ENCODE measurements at regions not wholly inside any gene's neighbourhood (a gene's known extent, or its start where the extent isn't known, plus 50 kb on each side); places are given as distances from the start of the nearest gene placed in this dataset.

DNA sequence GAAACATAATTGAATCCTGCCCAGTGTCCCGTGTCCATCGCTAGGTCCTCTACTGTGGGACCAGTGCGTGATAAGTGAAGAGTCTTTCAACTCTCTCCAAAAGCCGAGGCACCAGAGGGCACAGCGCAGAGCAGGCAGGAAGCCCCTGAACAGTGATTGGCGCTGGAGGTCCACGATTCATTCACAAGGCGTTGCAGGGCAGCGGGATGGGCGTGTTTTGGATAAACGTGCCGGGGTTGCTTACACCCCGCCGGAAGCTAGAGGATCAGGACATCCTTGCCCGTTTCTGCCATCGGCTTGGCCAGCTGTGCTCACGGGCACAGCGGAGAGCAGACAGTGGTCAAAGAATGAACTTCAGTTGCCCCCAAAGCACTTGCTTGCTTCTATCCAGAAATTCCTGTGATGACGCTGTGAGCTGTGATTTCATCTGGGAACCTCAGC is 86.0 kb upstream of the PFKP start:
- DNase-seq (ENCODE audit: low spot score) = no peak

DNA sequence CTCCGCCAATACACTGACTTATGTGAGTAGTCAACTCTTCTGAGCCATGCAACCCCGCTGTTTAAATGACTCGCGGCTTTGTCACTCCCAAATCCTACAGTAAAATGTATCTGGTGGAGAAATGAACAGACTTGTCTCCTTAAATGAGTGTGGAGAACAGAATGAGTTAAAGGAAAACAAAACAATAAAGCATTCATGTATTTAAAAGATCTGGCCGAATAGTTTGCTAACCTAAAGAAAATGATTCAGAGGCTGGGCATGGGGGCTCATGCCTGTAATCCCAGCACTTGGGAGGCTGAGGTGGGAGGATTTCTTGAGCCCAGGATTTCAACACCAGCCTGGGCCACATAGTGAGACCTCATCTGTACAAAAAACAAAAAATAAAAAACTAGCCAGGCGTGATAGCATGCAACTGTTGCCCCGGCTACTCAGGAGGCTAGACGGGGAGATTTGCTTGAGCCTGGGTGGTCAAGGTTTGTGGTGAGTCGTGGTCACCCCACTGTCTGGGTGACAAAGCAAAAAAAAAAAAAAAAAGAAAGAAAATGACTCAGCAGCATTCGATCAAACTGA is 86.5 kb upstream of the PFKP start:
- no peak for DNase-seq (ENCODE audit: low spot score)

DNA sequence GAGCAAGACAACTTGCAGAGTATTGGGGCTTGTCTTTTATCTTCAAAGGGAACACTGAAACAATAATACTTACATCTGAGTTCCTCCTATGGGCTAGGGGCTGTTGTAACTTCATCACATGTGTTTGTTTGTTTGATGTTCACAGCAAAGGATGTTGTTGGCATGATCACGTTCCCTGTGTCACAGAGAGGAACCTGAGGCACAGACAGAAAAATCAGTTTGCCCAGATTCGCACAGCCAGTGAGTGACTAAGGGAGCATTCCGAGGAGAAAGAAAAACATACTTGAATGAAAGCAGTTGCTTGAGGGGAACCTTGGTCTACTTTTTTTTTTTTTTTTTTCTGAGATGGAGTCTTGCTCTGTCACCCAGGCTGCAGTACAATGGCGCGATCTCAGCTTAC is 87.2 kb upstream of the PFKP start:
- no peak for DNase-seq (ENCODE audit: low spot score)

DNA sequence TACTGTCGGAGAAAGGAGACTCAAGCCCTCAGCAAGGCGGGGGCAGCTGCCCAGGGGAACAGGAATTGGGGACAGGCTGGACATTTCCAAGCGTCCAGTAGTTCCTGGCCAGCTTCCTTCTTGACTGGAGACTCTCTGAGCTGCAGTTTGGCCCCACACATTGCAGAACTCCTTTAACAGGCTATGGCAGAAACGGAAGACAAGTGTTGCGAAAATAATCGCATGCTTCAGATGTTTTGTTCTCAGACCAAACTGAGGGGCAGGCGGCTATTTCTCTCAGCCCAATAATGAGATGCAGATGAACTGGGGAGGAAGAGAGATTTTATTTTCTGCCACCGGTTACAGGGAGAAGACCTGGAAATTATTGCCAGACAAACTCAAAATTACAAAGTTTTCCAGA is 88.0 kb upstream of the PFKP start:
- DNase-seq (ENCODE audit: low spot score) = peak; percentile 58

DNA sequence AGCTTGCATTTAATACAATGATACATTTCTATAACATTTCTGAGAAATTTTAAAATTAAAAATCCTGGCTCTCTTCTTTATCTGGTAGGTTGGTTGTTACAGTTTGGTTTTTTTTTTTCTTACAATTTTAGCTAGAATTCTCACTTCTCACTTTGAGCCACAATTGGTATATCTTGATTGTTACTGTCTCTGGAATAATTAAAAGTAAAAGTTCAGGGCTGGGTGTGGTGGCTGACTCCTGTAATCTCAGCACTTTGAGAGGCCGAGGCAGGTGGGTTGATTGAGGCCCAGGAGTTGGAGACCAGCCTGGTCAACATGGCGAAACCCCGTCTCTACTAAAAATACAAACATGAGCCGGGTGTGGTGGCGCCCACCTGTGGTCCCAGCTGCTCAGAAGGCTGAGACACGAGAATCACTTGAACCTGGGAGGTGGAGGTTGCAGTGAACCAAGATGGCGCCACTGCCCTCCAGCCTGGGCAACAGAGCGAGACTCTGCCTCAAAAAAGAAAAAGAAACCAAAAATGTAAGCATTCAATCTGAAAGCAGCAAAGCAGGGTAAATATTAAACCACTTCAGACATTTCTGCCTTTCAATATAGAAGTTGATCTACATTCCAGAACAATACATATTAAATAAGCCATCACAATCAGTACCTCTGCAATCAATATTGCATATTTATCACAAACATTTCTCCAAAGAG is 88.6 kb upstream of the PFKP start:
- no peak for DNase-seq (ENCODE audit: low spot score)

DNA sequence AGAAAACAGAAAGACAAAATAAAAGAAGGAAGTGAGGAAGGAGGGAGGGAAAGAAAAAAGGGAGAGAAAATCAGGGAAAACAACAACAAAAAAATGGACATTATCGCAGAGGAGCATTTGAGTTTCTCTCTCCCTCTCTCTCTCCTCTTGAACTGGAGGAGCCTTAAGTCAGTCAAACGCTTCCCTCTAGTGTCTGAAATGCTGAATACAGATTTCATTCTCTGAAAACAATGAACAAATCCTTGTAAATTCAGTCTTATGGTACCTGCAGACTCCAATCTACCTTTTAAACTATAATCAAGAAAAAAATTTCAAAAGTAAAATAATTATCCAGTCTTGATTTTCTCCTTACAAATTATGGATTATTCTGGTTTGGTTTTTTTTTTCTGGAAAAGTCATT is 89.2 kb upstream of the PFKP start:
- DNase-seq (ENCODE audit: low spot score) = peak; percentile 45

DNA sequence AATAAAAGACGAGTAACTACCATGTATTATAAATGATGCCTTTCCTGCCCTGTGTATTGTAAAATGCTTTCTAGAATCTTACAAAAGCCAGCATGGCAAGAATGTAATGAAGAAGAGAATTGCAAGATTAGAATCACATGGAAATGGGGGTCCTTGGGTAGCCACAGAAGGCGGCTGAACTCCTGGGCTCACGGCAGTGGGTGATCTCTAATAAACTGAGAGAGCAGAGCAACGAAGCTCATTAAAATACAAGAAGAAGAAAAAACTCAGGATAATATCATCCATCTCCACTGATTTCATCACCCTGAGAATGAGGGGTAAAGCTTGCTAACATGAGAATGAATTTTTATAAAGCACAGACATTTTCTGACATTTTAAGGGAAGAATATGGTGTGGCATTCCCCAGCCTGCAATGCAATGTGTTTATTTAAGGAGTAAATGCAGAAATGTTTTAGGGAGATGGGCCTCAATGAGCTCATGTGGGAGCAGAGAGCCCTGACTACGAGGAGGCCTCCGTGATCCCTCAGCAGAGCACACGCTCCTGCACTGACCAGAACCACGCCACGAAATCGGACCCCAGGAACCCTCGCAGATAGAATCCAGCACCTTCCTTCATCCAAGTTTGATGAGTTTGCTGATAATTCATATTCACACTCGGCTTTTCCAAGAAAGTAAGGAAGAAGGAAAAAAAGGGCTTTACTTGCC is 92.7 kb upstream of the PFKP start:
- DNase-seq (ENCODE audit: low spot score) = no peak

DNA sequence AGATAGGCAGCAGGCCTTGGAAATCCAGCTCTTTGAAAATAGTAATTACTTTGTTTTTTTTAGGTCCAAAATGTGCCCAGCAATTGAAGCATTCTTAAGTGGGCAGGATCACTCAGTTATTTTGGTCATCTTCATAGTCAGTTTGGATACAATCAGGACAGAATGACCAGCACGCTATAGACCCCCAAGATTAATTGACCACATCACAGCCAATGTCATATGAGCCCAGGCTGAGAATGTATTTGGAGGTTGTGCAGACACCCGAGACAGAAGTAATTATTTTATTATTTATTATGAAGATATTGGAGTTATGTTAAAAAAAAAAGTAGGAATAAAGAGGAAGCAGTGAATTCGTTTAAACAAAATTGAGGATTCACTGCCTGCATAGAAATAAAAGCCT is 93.3 kb upstream of the PFKP start:
- no peak for DNase-seq (ENCODE audit: low spot score)

DNA sequence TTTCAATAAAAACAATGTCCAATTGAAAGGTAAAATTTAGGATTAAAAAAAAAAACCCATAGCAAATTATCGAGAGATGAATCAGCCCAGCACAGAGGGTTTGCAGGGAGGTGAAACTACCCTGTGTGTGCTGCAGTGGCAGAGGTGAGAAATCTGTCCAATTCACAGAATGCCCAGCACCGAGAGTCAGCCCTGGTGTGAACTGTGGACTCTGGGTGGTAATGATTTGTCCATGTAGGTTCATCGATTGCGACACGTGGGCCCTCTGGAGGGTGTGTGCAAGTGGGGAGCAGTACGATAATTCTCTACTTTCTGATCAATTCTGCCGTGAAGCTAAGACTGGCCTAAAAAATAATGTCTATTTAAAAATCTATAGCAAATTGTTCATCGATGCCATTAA is 94.5 kb upstream of the PFKP start:
- no peak for DNase-seq (ENCODE audit: low spot score)

DNA sequence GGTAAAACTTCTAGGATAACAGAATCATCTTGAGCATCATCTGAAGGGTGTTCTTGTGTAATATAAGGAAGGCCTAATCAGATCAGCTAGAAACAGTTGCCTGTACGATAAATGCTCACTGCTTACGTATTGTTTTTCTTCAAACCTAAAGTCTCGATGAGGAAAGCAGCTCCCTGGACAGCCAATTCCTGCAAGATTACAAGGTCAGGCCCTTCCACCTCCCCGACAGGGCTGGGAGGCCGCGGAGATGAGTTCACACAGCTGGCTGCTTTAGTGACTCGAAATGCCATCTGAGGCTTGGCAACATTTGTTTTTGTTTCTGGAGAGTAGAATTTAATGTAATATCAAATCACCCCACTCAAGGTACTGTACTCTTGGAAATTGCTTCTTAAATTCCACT is 95.1 kb upstream of the PFKP start:
- DNase-seq (ENCODE audit: low spot score) = no peak

DNA sequence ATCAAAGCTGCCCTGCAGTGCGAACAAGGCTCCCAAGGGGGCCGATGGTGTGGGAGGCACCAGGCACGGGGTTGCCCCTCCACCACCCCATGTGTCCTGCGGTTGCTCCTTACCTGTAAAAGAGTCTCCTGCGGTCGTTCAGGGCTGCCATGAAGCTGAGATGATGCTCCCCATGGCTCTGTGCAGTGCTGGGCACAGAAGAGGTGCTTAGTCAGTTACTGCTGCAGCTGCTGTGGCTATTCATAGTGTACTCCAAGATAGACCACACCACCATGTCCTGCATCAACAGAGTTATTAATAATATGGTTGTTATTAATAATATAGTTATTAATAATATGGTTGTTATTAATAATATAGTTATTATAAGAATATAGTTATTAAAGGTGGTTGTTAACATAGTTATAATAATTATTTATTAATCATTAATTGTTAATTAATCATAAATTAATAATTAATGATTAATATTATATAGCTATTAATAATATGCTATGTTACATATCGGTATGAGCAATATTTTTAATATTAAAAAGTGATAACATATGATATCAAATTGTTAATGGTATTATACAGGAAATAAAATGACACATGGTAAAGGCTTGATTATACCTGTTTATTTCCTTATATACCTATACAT is 97.0 kb upstream of the PFKP start:
- no peak for DNase-seq (ENCODE audit: low spot score)

DNA sequence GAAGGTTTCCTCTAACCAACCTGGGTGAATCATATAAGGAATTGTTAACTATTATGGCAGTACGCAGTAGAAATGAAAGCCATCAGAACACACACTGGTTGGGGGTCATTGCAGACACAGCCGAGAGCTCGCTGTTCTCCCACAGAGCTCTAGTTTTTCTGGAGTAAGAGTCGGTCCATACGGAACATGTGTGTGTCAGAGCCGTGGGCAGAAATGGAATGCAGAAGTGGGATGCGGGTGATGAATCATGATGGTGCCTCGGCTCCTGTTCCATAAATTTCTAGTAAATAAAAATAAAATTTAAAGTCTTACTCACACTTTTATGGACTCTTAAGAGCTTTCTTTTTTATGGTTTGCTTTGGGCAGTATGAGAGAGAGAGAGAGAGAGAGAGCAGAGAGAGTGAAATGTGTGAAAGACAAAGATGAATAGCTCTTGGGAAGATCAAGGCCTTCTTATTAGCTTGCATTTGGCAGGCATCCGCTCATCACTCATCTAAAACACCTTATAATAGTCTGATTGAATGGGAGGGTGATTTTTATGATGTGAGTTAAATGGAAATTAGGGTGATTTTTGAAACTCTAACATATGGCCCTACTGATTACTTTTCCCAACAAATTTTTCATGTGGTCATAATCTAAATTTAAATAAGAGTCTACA is 98.8 kb upstream of the PFKP start:
- no peak for DNase-seq (ENCODE audit: low spot score)

DNA sequence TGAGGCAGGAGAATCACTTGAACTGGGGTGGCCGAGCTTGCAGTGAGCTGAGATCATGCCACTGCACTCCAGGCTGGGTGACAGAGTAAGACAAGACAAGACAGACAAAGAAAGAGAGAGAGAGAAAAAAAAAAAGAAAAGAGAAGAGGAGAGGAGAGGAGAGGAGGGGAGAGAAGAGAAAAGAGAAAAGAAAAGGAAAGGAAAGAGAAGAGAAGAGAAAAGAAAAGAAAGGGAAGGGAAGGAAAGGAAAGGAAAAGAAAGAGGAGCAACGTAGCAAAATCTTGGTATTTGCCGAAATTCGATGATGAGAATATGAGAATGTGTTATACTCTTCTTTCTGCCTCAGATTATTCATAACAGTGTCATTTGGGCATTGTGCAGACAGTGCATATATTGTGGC is 101.2 kb upstream of the PFKP start:
- DNase-seq (ENCODE audit: low spot score) = no peak

DNA sequence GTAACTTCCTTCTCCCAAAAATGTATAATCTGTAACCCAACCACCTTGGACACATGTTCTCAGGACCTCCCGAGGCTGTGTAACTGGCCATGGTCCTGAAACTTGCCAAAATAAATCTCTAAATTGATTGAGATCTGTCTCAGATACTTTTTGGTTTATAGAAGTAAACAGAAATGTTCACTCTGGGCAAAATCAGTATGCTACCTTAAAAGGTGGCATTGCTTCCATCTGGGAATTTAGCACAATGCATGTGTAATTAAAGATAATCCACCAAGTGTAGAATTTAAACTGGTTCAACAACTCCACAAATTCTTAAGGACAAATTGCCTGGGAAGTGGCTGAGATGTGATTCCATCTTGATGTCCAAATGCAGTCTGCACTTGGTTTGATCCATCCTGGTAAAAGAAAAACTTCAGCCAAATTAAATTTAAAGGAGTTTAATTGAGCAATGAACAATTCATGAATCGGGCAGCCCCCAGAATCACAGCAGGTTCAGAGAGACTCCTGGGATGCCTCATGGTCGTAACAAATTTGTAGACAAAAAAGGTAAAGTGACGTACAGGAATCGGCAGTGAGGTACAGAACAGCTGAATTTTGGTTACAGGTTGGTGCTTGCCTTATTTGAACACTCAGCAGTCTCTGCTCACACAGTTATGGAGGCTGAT is 102.6 kb upstream of the PFKP start:
- DNase-seq (ENCODE audit: low spot score) = no peak

DNA sequence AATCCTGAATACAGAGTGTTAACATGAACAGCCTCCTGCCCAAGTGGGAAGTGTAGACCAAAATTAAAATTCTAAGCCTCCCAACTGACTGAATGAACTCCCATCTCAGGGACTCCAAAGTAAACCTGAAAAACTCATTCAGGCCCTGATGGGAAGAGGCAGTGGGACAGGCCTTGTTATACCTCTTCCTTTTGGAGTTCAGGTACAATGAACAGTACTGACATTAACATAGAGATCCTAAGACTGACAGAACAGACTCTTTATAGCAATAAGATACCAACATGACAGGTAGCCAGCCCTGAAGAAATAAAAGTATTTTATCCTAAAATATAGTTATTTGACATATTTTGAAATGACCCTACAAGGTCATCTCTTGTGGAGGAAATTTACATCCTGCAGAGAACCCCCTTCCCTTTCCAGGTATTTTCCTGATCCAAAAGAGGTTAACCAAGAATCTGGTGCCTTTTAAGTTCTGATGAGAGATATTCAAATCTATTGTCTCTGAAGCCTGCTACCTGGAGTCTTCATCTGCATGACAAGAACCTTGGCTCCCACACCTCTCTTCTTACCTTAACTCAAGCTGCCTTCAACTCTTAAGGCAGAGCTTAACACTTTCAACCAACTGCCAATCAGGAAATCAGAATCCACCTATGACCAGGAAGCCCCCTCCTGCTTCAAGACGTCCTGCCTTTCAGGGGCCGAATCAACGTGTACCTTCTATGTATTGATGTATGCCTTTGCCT is 103.3 kb upstream of the PFKP start:
- DNase-seq (ENCODE audit: low spot score) = no peak

DNA sequence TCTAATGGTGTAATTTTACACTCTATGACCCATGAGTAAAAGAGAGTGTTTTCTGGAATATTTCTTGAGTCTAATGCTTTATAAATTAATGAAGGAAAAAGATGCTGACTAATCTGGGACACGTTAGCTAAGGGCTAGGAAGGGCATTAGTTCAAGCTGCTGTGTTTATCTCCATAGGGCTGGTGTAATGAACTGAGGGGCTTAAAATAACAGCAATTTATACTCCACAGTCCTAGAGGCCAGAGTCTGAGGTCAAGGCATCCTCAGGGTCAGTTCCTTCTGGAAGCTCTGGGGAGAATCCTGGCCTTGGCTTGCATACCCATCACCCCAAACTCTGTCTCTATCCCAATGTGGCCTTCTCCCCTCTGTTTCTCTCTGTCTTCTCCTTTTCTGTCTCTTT is 105.2 kb upstream of the PFKP start:
- no peak for DNase-seq (ENCODE audit: low spot score)

DNA sequence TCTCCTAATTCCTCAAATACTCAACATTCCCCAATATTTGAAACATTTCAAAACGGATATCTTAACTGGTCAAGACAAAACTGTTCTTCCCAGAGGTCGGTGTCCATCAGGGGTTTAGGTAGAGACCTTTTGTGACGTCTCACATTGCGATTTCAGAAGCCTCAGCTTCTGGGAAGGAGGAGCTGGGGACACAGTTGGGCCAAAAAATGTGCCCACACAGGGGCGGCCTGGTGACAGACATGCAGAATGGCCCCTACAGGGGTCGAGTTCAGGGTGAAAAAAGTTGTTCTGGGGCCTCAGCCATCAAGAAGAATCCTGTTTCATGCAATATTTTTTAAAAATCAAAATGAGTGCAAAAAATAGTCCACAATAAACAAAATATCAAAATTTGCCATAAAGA is 108.7 kb upstream of the PFKP start:
- DNase-seq (ENCODE audit: low spot score) = no peak

DNA sequence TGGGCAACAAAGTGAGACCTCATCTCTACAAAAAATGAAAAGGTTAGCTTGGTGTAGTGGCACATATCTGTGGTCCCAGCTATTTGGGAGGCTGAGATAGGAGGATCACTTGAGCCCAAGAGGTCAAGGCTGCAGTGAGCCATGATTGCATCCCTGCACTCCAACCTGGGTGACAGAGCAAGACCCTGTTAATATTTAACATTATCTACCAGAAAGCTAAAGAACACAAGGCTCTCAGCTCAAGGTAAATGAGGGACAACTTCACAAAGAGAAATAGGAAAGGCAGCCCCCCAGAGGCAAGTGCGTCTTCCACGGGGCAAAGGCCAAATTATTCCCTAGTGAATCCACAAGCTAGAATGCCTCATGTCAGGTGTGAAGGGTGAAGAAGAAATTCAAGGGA is 109.6 kb upstream of the PFKP start:
- no peak for DNase-seq (ENCODE audit: low spot score)

DNA sequence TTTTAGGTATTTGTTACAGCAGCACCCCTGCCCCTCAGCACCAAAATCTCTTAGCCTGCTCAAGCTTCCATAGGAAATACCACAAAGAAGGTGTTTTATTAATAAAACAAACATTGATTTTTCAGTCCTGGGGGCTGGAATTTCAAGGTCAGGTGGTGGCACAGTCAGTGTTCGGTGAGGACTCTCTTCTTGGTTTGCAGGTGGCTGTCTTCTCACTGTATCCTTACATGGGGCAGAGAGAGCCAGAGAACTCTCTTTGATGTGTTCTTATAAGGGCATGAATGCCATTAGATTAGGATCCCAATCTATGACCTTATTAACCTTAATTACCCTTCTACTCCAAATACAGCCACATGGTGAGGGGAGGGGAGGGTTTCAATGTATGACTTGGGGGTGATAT is 112.3 kb upstream of the PFKP start:
- DNase-seq (ENCODE audit: low spot score) = no peak

DNA sequence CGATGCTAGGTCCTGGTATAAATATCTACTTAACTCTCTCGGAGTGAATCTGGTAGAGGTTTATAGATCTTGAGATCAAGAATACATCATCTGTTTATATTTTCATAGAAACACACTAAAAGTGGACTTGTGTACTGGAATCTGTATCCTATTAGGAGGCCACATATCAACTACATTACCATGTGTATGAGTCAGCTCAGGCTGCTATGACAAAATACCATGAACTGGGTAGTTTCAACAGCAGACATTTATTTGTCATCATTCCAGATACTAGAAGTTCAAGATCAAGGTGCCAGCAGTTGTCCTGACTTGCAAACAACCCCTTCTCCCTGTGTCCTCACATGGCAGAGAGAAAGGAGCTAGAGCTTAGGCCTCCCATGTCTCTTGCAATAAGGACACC is 113.9 kb upstream of the PFKP start:
- DNase-seq (ENCODE audit: low spot score) = no peak

DNA sequence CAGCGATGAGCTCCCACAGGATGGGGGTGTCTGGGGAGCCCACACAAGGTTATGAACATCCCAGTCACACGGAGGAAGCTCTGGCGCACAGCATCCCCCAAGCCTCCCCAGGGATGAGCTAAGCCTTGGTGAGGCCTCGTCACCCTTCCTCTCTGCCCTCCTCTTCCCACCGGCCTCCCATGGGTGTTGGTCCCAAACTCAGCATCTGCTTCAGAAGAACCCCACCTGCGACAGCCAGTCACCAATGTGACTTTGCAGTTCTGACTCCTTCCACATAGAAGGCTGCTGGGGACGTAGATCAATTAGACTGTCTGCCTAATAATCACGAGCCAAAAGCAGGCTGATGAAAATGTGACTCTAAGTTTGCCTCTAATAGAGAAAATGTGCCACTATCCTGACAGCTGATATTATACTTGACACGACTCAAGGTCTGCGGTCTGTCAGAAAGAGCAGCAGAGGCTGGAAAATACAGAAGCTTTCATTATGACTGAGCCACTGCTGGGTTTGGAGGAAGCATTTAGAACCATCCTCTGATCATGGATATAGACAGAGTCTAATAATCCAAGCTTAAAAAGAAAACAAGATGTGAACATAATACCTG is 116.0 kb upstream of the PFKP start:
- no peak for DNase-seq (ENCODE audit: low spot score)

Data from globus pallidus (tissue), 1 donor.